DOHH2 (cell line): ENCODE measurements at regions not wholly inside any gene's neighbourhood (a gene's known extent, or its start where the extent isn't known, plus 50 kb on each side); places are given as distances from the start of the nearest gene placed in this dataset.

Experiments
- H3F3A ChIP-seq: fragments of 200-600 bp; sonication (generic), shearing (Covaris generic); 2 replicates; pipeline ENCODE4 v1.6.0; 2016; ENCODE audit warnings: antibody characterized with exemption, mild to moderate bottlenecking; ENCODE audit not compliant: control insufficient read depth, insufficient read depth
- H3K27ac ChIP-seq: fragments of 200-600 bp; sonication (generic); 2 replicates; pipeline ENCODE4 v1.5.1; 2014; ENCODE audit warnings: low read depth, mild to moderate bottlenecking, low read length, moderate library complexity
- H3K27me3 ChIP-seq: fragments of 200-600 bp; sonication (generic); 2 replicates; pipeline ENCODE4 v1.6.1; 2014; ENCODE audit warnings: mild to moderate bottlenecking, low read length, mixed read lengths; ENCODE audit not compliant: control insufficient read depth
- H3K36me3 ChIP-seq: fragments of 200-600 bp; sonication (generic); 2 replicates; pipeline ENCODE4 v1.6.1; 2014; ENCODE audit warnings: mild to moderate bottlenecking, low read length, moderate library complexity, mixed read lengths; ENCODE audit not compliant: control insufficient read depth
- H3K4me1 ChIP-seq: fragments of 200-600 bp; sonication (generic); 2 replicates; pipeline ENCODE4 v1.6.1; 2014; ENCODE audit warnings: mild to moderate bottlenecking, low read length, mixed read lengths; ENCODE audit not compliant: control insufficient read depth
- H3K4me2 ChIP-seq: fragments of 200-600 bp; sonication (generic); 2 replicates; pipeline ENCODE4 v1.6.0; 2014; ENCODE audit warnings: mild to moderate bottlenecking, low read length, moderate library complexity
- H3K4me3 ChIP-seq: fragments of 200-600 bp; sonication (generic); 2 replicates; pipeline ENCODE4 v1.5.1; 2014; ENCODE audit warnings: mild to moderate bottlenecking, low read length, mixed read lengths
- H3K79me2 ChIP-seq: fragments of 200-600 bp; sonication (generic); 2 replicates; pipeline ENCODE4 v1.6.1; 2014; ENCODE audit warnings: mild to moderate bottlenecking, low read length, mixed read lengths; ENCODE audit not compliant: control insufficient read depth
- H3K9me2 ChIP-seq: fragments of 200-600 bp; sonication (generic); replicated peaks from 2 replicates; pipeline ENCODE4 v1.6.1; 2014; ENCODE audit warnings: mild to moderate bottlenecking, low read length, mixed read lengths; ENCODE audit not compliant: control insufficient read depth
- H3K9me3 ChIP-seq: fragments of 200-600 bp; sonication (generic); 2 replicates; pipeline ENCODE4 v1.6.1; 2014; ENCODE audit warnings: antibody characterized with exemption, low read length, mixed read lengths; ENCODE audit not compliant: control insufficient read depth, insufficient read depth
- H4K20me1 ChIP-seq: fragments of 200-600 bp; sonication (generic); 2 replicates; pipeline ENCODE4 v1.6.0; 2014; ENCODE audit warnings: low read depth, mild to moderate bottlenecking, antibody characterized with exemption, low read length, moderate library complexity; ENCODE audit not compliant: control insufficient read depth, insufficient read depth
- CTCF ChIP-seq: fragments of 200-600 bp; sonication (generic); IDR thresholded peaks from one replicate; pipeline ENCODE4 v1.5.1; 2014; ENCODE audit warnings: antibody characterized with exemption, mild to moderate bottlenecking, low read depth, low read length; ENCODE audit not compliant: poor library complexity, severe bottlenecking
- EZH2phosphoT487 ChIP-seq: fragments of 200-600 bp; sonication (generic); IDR thresholded peaks from 2 replicates; pipeline ENCODE4 v1.6.1; 2017; ENCODE audit warnings: borderline replicate concordance, mild to moderate bottlenecking, antibody characterized with exemption, low read length, moderate library complexity, mixed read lengths

GRCh38 chr4:60757986-60758680 is 442.0 kb upstream of the ADGRL3 start:
- Histone ChIP-seq H3K4me3 (no peak overlapping the region), H3K79me2 (no peaks in the 10 kb centered on the region), H3K9me2 (no peaks in the 10 kb centered on the region), H3K27ac (no peak overlapping the region), H3K36me3 (no peaks in the 10 kb centered on the region), H3K27me3 (no peaks in the 10 kb centered on the region), H4K20me1 (no peaks in the 10 kb centered on the region), H3K4me1 (no peaks in the 10 kb centered on the region), H3F3A (no peaks in the 10 kb centered on the region), H3K9me3 (no peaks in the 10 kb centered on the region), H3K4me2 (no peak overlapping the region)
- no peak for TF ChIP-seq CTCF
- no peak for TF ChIP-seq EZH2phosphoT487

- Histone ChIP-seq H3K9me2 (no peaks in the 10 kb centered on the region), H3F3A (no peaks in the 10 kb centered on the region), H3K27me3 (no peaks in the 10 kb centered on the region), H4K20me1 (no peaks in the 10 kb centered on the region), H3K4me3 (no peak overlapping the region), H3K27ac (no peak overlapping the region), H3K9me3 (no peaks in the 10 kb centered on the region), H3K36me3 (no peaks in the 10 kb centered on the region), H3K79me2 (no peaks in the 10 kb centered on the region), H3K4me2 (no peak overlapping the region), H3K4me1 (no peaks in the 10 kb centered on the region)
- no peak for TF ChIP-seq EZH2phosphoT487
- peak; percentile 17 for TF ChIP-seq CTCF
Measured at GRCh38 chr4:60759518-60760245, 440.4 kb upstream of the ADGRL3 start.

GRCh38 chr4:60780874-60781273 is 419.3 kb upstream of the ADGRL3 start:
- Histone ChIP-seq H3K9me2 (no peaks in the 10 kb centered on the region), H3K36me3 (no peaks in the 10 kb centered on the region), H3K79me2 (no peaks in the 10 kb centered on the region), H3K27me3 (no peaks in the 10 kb centered on the region), H3K27ac (no peak overlapping the region), H3K4me1 (no peaks in the 10 kb centered on the region), H3K4me3 (no peak overlapping the region), H3F3A (no peaks in the 10 kb centered on the region), H3K4me2 (no peak overlapping the region), H4K20me1 (no peaks in the 10 kb centered on the region), H3K9me3 (no peaks in the 10 kb centered on the region)
- no peak for TF ChIP-seq EZH2phosphoT487
- TF ChIP-seq CTCF: no peak
